ENCODE measurements at regions not wholly inside any gene's neighbourhood (a gene's known extent, or its start where the extent isn't known, plus 50 kb on each side); places are given as distances from the start of the nearest gene placed in this dataset.

- no peak for TF ChIP-seq CTCF (conservative IDR thresholded peaks at IDR 0.05; ENCODE audit: low read depth, low read length)
- no peak for TF ChIP-seq EZH2 (IDR thresholded peaks at IDR 0.05; ENCODE audit: borderline replicate concordance, low read depth, low read length, poor library complexity, severe bottlenecking)
Observed at GRCh38 chr9:119934497-119934896, 565.3 kb upstream of the BRINP1 start.
